SK-N-SH (cell line): ENCODE measurements at regions not wholly inside any gene's neighbourhood (a gene's known extent, or its start where the extent isn't known, plus 50 kb on each side); places are given as distances from the start of the nearest gene placed in this dataset.
"Not testable (repeated sequence)": the region's sequence is repeated elsewhere in the genome, so short reads cannot be mapped to it uniquely, and the experiment has no call there.

Experiments
- CTCF ChIA-PET: fragments of 300-600, 350-600 bp; formaldehyde crosslinking; extraction: SDS; loops from one replicate; lab custom pipeline; 2021; lab: Yijun Ruan, JAX
- POLR2A ChIA-PET: fragments of 350-600 bp; sonication (Branson Sonifier 250); formaldehyde crosslinking; extraction: SDS; loops from one replicate; lab custom pipeline; 2020; ENCODE audit warnings: antibody characterized with exemption, inconsistent platforms; lab: Yijun Ruan, JAX
- DNase-seq: peaks from one replicate; pipeline ENCODE4 v3.0.0; 2012
- H2AFZ ChIP-seq: fragments of 200-600 bp; sonication (generic); 2 replicates; pipeline ENCODE4 v1.8.1; 2016; ENCODE audit warnings: antibody characterized with exemption, mild to moderate bottlenecking, low read depth
- H3F3A ChIP-seq: fragments of 200-600 bp; sonication (generic); replicated peaks from 2 replicates; pipeline ENCODE3; 2016; ENCODE audit warnings: antibody characterized with exemption, mild to moderate bottlenecking; ENCODE audit not compliant: insufficient read depth
- H3K27ac ChIP-seq, 2 experiments: fragments of 200-500 bp in 1 of 2; fragments of 200-600 bp in 1 of 2; sonication (Bioruptor generic) in 1 of 2; sonication (generic), shearing (Covaris generic) in 1 of 2; 2 replicates each; pipeline versions ENCODE4 v1.5.1 to v1.6.1; 2014 to 2016; ENCODE audit warnings: low read depth in 2 of 2, inconsistent platforms in 1 of 2, low read length in 1 of 2, mild to moderate bottlenecking in 1 of 2, mixed read lengths in 1 of 2
- H3K27me3 ChIP-seq: fragments of 200-600 bp; sonication (generic), shearing (Covaris generic); 2 replicates; pipeline ENCODE4 v1.6.1; 2016; ENCODE audit warnings: mixed run types; ENCODE audit not compliant: insufficient read depth
- H3K36me3 ChIP-seq, 2 experiments: fragments of 200-500 bp in 1 of 2; fragments of 200-600 bp in 1 of 2; sonication (Bioruptor generic) in 1 of 2; sonication (generic) in 1 of 2; replicated peaks in 1 of 2; 2 replicates each; pipeline versions ENCODE3 to v1.5.1; 2014 to 2016; ENCODE audit warnings: low read length in 1 of 2, mild to moderate bottlenecking in 1 of 2; ENCODE audit not compliant: insufficient read depth in 2 of 2, control insufficient read depth in 1 of 2
- H3K4me1 ChIP-seq, 2 experiments: fragments of 200-500 bp in 1 of 2; fragments of 200-600 bp in 1 of 2; sonication (Bioruptor generic) in 1 of 2; sonication (generic), shearing (Covaris generic) in 1 of 2; 2 replicates each; pipeline versions ENCODE4 v1.5.1 to v1.6.1; 2014 to 2016; ENCODE audit warnings: low read depth in 1 of 2, low read length in 1 of 2, mixed run types in 1 of 2; ENCODE audit not compliant: insufficient read depth in 2 of 2, control insufficient read depth in 1 of 2
- H3K4me2 ChIP-seq: fragments of 200-600 bp; sonication (generic), shearing (Covaris generic); 2 replicates; pipeline ENCODE4 v1.6.1; 2017; ENCODE audit warnings: mixed run types
- H3K4me3 ChIP-seq, 2 experiments: fragments of 200-500 bp in 1 of 2; fragments of 200-600 bp in 1 of 2; sonication (Bioruptor generic) in 1 of 2; sonication (generic), shearing (Covaris generic) in 1 of 2; 2 replicates each; pipeline versions ENCODE4 v1.5.1 to v1.8.1; 2014 to 2016; ENCODE audit warnings: low read depth in 2 of 2, inconsistent platforms in 1 of 2, low read length in 1 of 2, mild to moderate bottlenecking in 1 of 2, mixed read lengths in 1 of 2, moderate library complexity in 1 of 2
- H3K79me2 ChIP-seq: fragments of 200-600 bp; sonication (generic); 2 replicates; pipeline ENCODE4 v1.8.1; 2017; ENCODE audit warnings: mild to moderate bottlenecking; ENCODE audit not compliant: insufficient read depth
- H3K9ac ChIP-seq: fragments of 200-600 bp; sonication (generic); 2 replicates; pipeline ENCODE4 v1.6.1; 2017; ENCODE audit warnings: mixed run types
- H3K9me2 ChIP-seq: fragments of 200-600 bp; sonication (generic); 2 replicates; pipeline ENCODE4 v1.6.1; 2017; ENCODE audit warnings: mixed run types
- H3K9me3 ChIP-seq: fragments of 200-600 bp; sonication (generic); 2 replicates; pipeline ENCODE4 v1.6.1; 2017; ENCODE audit warnings: mixed run types, mild to moderate bottlenecking, moderate library complexity
- H4K20me1 ChIP-seq: fragments of 200-600 bp; sonication (generic); 2 replicates; pipeline ENCODE4 v1.6.1; 2017; ENCODE audit warnings: mild to moderate bottlenecking, mixed run types; ENCODE audit not compliant: insufficient read depth
- EP300 ChIP-seq, 2 experiments: IDR thresholded peaks; 2 replicates each; pipeline versions ENCODE4 v1.4.0 to v1.6.1; 2012; ENCODE audit warnings: borderline replicate concordance in 1 of 2, low read depth in 1 of 2, low read length in 1 of 2
- EZH2phosphoT487 ChIP-seq: fragments of 200-600 bp; sonication (generic); IDR thresholded peaks from 2 replicates; pipeline ENCODE4 v1.6.1; 2017; ENCODE audit warnings: low read depth, mixed run types, mild to moderate bottlenecking, antibody characterized with exemption, moderate library complexity, borderline replicate concordance
- FOSL2 ChIP-seq: IDR thresholded peaks from 2 replicates; pipeline ENCODE4 v1.4.0; 2012; ENCODE audit warnings: low read depth, mild to moderate bottlenecking, moderate library complexity, borderline replicate concordance
- FOXJ3 ChIP-seq: sonication (generic); formaldehyde crosslinking; IDR thresholded peaks from 2 replicates; pipeline ENCODE4 v1.5.1; 2020; ENCODE audit warnings: mild to moderate bottlenecking, missing genetic modification reagents
- GABPA ChIP-seq: IDR thresholded peaks from 2 replicates; pipeline ENCODE4 v1.4.0; 2012; ENCODE audit warnings: low read depth, mild to moderate bottlenecking
- GATA2 ChIP-seq: sonication (generic); formaldehyde crosslinking; IDR thresholded peaks from 2 replicates; pipeline ENCODE4 v1.5.0; 2020; ENCODE audit warnings: mild to moderate bottlenecking, missing genetic modification reagents
- JUND ChIP-seq: IDR thresholded peaks from 2 replicates; pipeline ENCODE4 v1.4.0; 2012
- MAX ChIP-seq: IDR thresholded peaks from 2 replicates; pipeline ENCODE4 v1.4.0; 2012; ENCODE audit warnings: low read depth
- NRF1 ChIP-seq: IDR thresholded peaks from 2 replicates; pipeline ENCODE4 v1.6.1; 2012; ENCODE audit warnings: low read depth, mild to moderate bottlenecking, low read length
- PBX3 ChIP-seq: IDR thresholded peaks from 2 replicates; pipeline ENCODE4; 2012
- POLR2AphosphoS5 ChIP-seq: IDR thresholded peaks from 2 replicates; pipeline ENCODE4 v1.6.1; 2012; ENCODE audit warnings: low read depth, low read length
- RFX5 ChIP-seq: IDR thresholded peaks from 2 replicates; pipeline ENCODE4 v1.6.1; 2012; ENCODE audit warnings: mild to moderate bottlenecking, improper control_type of control experiment, low read length
- RXRA ChIP-seq: IDR thresholded peaks from 2 replicates; pipeline ENCODE4 v1.4.0; 2012; ENCODE audit warnings: low read depth, mild to moderate bottlenecking, borderline replicate concordance
- SIN3A ChIP-seq: IDR thresholded peaks from 2 replicates; pipeline ENCODE4 v1.6.1; 2012; ENCODE audit warnings: low read depth, mild to moderate bottlenecking, low read length, moderate library complexity, borderline replicate concordance
- TEAD4 ChIP-seq: IDR thresholded peaks from 2 replicates; pipeline ENCODE4 v1.4.0; 2012; ENCODE audit warnings: mild to moderate bottlenecking, borderline replicate concordance; ENCODE audit not compliant: insufficient read depth
- WGBS: methylation state at CpG from one replicate; pipeline ENCODE4 v1.1.6; 2017; ENCODE audit warnings: low lambda C conversion rate; 5-methylcytosine and 5-hydroxymethylcytosine counted together
- TF ChIP-seq, protein P1 (sequence below): fragments of 200-600 bp; sonication (generic); IDR thresholded peaks from 2 replicates; pipeline ENCODE4 v1.6.1; 2017; ENCODE audit warnings: antibody characterized with exemption, mild to moderate bottlenecking, moderate library complexity

- no peaks in the 10 kb centered on the region for H3K27me3 ChIP-seq
- H3K79me2 ChIP-seq = no peaks in the 10 kb centered on the region
- H3F3A ChIP-seq = no peaks in the 10 kb centered on the region
- no peak overlapping the region for H3K4me3 ChIP-seq
- H3K9ac ChIP-seq = no peak overlapping the region
- CTCF ChIA-PET = no interaction called here
- POLR2A ChIA-PET = no interaction called here
- no peaks in the 10 kb centered on the region for H3K9me3 ChIP-seq
- H4K20me1 ChIP-seq = no peaks in the 10 kb centered on the region
- TF ChIP-seq POLR2AphosphoS5 (no peak), GATA2 (no peak), PBX3 (no peak), MAX (no peak), SIN3A (no peak), TEAD4 (no peak), FOSL2 (no peak), EZH2phosphoT487 (no peak)
- H3K4me2 ChIP-seq = no peak overlapping the region
- H3K36me3 ChIP-seq = no peaks in the 10 kb centered on the region
- H3K9me2 ChIP-seq = no peaks in the 10 kb centered on the region
- no peak for DNase-seq
- no peaks in the 10 kb centered on the region for H3K4me1 ChIP-seq
- no peak overlapping the region for H2AFZ ChIP-seq
- 16% methylated on average over 3 of the region's 3 CpGs for WGBS
- no peak overlapping the region for H3K27ac ChIP-seq
Observed at GRCh38 chr10:64699244-64699643, 1178.0 kb downstream of the REEP3 start.

GRCh38 chr10:64702086-64702485, 1180.9 kb downstream of the REEP3 start:
- H3K4me2 ChIP-seq, H3K9me2 ChIP-seq, CTCF ChIA-PET, H3K27ac ChIP-seq, H3F3A ChIP-seq, H3K4me3 ChIP-seq, POLR2A ChIA-PET, H2AFZ ChIP-seq, DNase-seq, H4K20me1 ChIP-seq, H3K36me3 ChIP-seq, H3K79me2 ChIP-seq, H3K9me3 ChIP-seq, H3K9ac ChIP-seq, H3K4me1 ChIP-seq, H3K27me3 ChIP-seq: not testable (repeated sequence)
- WGBS = 16% methylated on average over 3 of the region's 3 CpGs

DNA sequence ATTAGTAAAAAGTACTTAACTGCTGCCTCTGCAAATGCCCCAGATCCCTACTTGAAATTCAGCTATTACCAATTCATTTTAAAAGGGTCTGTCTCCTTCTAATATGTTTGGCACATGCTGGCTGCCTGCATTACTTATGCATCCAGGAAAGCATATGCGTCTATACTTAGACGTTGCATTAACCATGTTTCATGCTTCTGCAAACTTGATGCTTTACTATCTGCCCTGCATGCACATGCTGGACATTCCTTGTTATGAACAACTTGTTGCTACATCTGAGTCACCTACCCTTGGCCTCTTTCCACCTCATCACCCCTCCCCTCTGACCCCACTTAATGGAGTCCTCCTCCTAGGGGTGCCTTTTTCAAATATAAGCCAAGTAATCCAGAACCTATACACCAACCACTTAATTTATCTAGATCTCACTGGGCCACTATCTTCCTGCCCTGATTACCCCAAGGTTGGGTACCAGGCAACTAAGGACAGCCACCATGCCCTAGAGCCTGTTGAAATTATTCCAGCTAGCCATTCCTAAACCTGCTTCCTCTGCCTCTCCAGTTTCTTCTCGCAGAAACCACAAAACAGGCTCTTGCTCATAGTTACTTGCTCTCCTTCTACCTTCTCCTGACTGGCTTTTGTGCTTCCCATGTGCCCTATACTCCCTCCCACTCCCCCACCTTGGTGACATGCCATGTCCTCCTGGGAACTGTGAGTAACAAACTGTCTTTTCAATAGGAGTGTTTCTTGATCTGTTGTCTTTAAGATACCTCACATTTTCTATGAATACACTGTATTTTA, 1187.9 kb downstream of the REEP3 start:
- 59% methylated on average over 3 of the region's 3 CpGs for WGBS
- H3K79me2 ChIP-seq = no peaks in the 10 kb centered on the region
- no peaks in the 10 kb centered on the region for H3F3A ChIP-seq
- H2AFZ ChIP-seq = no peak overlapping the region
- H3K36me3 ChIP-seq = no peaks in the 10 kb centered on the region
- H3K9ac ChIP-seq = no peak overlapping the region
- ChIA-PET CTCF (interaction anchor here (1.3 kb wide), 1 partner anchor 13 kb away, joined by 4 read pairs; no protein-coding TSS in a partner anchor), POLR2A (no interaction called here)
- no peak overlapping the region for H3K4me3 ChIP-seq
- no peak overlapping the region for H3K27ac ChIP-seq
- H4K20me1 ChIP-seq = no peaks in the 10 kb centered on the region
- no peaks in the 10 kb centered on the region for H3K4me1 ChIP-seq
- TF ChIP-seq NRF1 (no peak), FOXJ3 (no peak), PBX3 (no peak), EZH2phosphoT487 (no peak), POLR2AphosphoS5 (no peak), RFX5 (no peak), GATA2 (no peak), RXRA (no peak), JUND (no peak), GABPA (no peak), EP300 (IDR thresholded peaks at IDR 0.05; ENCODE audit: borderline replicate concordance in 1 of 2, low read depth in 1 of 2, low read length in 1 of 2) (no peak)
- TF ChIP-seq, protein P1, sequence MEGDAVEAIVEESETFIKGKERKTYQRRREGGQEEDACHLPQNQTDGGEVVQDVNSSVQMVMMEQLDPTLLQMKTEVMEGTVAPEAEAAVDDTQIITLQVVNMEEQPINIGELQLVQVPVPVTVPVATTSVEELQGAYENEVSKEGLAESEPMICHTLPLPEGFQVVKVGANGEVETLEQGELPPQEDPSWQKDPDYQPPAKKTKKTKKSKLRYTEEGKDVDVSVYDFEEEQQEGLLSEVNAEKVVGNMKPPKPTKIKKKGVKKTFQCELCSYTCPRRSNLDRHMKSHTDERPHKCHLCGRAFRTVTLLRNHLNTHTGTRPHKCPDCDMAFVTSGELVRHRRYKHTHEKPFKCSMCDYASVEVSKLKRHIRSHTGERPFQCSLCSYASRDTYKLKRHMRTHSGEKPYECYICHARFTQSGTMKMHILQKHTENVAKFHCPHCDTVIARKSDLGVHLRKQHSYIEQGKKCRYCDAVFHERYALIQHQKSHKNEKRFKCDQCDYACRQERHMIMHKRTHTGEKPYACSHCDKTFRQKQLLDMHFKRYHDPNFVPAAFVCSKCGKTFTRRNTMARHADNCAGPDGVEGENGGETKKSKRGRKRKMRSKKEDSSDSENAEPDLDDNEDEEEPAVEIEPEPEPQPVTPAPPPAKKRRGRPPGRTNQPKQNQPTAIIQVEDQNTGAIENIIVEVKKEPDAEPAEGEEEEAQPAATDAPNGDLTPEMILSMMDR = no peak
- DNase-seq = no peak
- no peaks in the 10 kb centered on the region for H3K9me2 ChIP-seq
- no peaks in the 10 kb centered on the region for H3K27me3 ChIP-seq
- no peak overlapping the region for H3K4me2 ChIP-seq
- H3K9me3 ChIP-seq = no peaks in the 10 kb centered on the region
